GM21717 (cell line): ENCODE measurements at regions not wholly inside any gene's neighbourhood (a gene's known extent, or its start where the extent isn't known, plus 50 kb on each side); places are given as distances from the start of the nearest gene placed in this dataset.
"Not testable (repeated sequence)": the region's sequence is repeated elsewhere in the genome, so short reads cannot be mapped to it uniquely, and the experiment has no call there.

Experiments
- ATAC-seq: cut with Tn5 transposase; IDR thresholded peaks from one replicate; pipeline ENCODE4 v1.9.1; 2021; ENCODE audit warnings: mild to moderate bottlenecking, moderate library complexity; ENCODE audit not compliant: unreplicated experiment

DNA sequence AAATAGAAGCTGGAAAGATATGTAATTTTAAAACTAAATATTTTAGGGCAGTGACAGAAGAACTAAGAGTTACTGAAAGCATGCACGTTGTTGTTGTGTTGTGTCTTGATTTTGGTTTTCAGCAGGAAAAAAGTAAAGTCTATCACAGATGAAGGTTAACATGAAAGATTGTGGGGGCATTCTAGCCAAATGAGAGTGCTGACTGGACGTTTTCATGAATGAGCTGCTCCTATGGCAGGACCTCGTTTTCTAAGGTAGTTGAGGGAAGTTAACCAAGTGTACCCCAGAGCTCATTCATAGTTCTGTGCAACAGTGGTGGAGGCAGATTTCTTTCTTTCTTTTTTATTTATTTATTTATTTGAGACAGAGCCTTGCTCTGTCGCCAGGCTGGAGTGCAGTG lies 194.6 kb upstream of the IRS2 start:
- ATAC-seq, result no peak

DNA sequence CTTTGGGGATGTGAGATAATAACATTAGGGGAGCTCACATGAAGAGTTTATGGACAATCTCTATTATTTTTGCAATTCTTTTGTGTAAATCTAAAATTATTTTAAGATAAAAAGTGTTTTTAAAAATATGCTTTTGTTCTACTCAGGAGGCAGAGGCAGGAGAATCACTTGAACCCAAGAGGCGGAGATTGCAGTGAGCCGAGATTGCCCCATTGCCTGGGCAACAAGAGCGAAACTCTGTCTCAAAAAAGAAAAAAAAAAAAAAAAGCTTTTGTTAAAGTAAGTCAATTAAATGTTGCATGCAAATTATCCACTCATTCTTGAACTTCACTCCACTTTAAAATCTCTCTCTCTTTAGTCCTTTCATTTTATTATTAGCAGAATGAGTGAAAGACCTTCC lies 193.3 kb upstream of the IRS2 start:
- ATAC-seq, result not testable (repeated sequence)

DNA sequence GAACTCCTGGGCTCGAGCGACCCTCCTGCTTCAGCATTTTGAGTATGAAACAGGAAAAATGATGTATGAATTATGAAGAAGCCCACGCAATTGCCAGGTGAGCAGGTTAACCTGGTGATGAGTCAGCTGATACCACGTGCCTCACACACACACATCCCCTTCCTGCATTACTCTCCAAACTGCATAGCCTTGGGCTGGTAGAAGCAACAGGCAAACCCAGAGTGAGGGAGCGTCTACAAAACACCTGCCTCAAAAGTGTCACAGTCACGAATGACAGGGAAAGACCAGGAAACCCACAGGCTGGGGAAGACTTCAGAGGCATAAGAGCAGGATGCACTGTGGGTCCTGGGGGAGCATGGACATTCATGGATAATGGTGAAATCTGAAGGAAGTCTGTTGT lies 192.8 kb upstream of the IRS2 start:
- no peak for ATAC-seq

DNA sequence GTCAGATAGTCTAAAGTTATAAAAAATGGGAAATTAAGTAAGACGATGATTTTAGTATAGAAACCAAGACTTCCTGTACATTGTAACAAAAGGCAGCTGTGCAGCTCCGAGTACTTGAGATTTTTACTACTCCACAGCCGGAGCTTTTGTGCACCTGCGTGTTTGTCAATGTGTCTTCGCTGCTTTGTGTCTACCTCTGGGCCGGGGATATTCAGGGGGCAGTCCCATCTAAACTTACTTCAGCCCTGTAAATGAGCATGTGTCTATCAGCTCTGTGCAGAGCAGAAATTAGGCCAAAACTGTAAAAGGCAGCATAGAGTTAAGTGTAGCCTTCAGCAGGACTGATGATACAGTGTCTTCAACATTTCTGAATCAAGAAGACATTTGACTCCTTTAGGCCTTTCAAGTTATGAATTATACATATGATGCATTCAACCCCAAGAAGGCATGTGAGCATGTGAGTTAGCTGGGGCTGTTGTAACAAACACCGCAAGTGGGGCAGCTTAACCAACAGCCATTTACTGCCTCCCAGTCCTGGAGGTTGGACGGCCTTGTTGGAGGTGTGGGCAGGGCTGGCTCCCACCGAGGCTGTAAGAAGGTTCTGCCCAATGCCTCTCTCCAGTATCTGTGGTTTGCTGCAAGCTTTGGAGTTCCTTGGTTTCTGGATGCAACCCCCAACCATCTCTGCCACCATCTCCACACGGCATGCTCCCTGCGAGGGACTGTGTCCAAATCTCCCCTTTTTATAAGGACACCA lies 191.0 kb upstream of the IRS2 start:
- ATAC-seq, result no peak

DNA sequence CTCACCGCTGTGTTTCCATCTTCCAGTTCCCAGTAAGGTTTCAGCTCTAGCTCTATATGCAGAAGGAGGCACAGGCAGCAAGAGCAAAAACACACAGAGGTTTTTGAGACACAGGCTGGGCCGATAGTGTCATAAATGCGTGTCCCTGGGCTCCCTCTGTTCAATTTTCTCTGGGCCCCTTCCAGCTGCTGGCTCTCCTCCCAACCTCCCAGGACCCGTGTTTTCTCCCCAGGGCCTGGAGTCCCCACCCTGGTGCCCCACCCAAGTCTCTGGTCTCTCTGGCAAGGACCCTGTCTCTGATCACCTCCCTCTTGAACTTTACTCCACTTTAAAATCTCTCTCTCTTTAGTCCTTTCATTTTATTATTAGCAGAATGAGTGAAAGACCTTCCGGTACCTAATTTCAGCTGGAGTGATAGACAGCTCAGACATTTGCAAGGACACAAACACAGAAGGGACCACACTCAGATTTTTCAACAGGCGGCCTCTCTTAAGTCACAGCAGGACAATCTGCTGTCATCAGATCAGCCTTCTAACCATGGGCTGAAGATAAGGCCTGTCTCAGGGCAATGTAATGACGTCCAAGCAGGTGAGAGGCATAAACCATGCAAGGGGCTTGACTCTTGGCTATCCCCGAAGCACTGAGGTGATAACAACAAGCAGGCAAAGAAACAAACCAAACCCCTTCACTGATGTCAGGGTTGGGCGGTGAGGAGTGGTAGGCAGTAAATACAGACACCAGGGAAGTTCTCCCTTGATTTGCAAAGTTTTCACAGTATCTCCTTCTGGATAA lies 190.0 kb upstream of the IRS2 start:
- no peak for ATAC-seq

DNA sequence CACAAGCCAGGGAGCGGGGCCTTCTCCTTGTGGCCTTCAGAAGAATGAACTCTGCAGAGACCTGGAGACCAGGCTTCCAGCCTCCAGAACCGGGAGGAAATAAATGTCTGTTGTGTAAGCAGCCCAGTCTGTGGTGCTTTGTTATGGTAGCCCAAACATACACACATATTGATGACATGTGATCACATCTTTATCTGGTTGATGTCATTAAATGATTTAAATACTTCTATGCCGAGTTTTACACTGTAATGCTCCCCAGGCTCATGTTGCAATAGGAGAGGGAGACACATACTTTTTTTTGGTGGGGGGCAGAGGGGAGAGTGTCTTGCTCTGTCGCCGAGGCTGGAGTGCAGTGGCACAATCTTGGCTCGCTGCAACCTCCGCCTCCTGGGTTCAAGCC lies 188.0 kb upstream of the IRS2 start:
- ATAC-seq, result no peak

DNA sequence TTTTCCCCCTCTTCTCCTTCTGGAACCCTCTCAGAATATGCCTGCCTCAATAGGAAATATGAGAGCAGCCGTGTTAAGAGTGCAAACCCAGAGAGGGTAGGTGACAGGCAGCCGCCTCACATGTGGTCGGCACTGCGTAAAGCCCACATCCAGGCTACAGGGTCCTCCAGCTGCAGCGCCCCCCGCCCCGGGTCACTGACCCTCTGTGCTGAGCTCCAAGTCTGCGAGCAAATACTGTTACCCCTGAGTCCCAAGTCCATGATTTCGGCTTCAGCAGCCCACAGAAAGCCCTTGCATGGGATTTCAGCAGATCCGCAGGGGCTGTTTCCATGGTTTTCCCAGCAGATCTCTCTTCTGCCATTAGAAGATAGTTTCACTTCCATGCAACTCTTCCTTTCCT lies 186.9 kb upstream of the IRS2 start:
- ATAC-seq, result no peak

DNA sequence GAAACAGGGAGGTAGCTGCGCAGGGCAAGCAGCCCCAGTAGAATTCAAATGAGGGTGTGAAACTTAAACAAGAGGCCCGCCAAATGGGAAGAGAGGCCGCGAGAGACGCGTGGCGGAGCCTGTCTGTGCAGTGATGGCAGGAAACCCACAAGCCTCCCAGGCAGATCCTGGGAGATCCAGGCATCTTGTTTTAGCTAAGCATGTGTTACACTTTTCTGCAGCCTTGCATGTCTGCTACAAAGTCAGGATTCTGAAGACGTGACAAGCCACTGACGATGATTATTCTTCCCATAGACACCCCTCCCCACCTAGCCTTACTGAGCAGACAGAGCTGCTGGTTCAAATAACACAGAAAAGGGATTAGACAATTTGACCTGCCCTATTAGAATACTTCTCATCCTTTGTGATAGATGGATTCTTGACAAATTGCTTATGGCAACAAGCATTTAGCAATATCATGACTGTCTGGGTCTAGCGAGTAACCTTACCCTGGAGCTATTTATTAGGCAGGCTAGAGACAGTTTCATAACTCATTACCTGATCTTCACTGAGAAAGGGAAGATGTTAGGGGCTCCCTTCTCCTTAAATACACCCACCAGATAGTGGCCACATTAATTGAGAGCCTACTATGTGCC lies 185.2 kb upstream of the IRS2 start:
- no peak for ATAC-seq

DNA sequence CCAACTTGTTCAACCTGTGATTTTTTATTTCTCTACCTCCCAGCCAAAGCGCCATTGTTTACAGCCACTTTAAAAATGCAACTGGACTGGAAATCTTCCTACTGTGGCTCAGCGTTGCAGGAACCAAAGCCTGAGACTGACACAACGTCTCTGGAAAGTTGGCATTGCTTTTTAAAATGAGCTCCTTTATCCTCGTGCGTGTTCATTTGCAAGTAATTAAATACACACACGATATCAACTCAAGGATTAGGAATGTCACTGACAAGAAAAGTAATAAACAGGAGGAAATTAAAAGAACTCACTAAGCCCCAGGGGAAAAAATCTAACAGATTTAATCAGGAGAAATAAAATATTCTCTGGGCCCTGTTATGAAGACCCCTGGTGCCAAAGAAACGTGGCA lies 184.6 kb upstream of the IRS2 start:
- ATAC-seq, result no peak

DNA sequence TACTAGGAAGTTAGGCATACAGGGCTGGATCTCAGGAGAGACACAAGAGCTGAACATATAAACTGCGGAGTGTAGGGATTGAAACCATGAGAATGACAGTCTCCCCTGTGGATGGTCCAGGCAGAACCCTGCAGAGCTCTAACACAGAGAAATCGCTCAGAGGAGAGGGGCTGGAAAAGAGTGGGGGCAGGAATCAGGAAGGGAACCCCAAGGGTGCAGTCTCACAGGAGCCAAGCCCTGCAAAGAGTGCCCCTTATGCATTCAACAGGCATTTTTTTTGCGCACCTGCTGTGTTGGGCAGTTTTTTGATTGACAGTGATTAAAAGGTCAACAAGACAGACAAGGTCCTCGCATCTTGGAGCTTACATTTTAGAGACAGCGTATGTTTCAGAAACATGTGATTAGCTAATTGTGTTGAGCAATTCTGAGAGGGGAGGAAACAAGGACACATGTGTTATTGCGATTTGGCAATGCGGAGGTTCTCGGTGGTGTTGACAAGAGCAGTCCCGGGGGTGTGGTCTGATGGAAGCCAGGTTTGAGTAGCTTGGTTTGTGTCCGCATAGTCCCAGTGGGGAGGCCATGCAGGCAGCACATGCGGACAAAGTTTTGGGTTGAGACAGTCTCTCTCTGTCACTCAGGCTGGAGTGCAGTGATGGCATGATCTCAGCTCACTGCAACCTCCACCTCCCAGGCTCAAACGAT lies 182.6 kb upstream of the IRS2 start:
- no peak for ATAC-seq

DNA sequence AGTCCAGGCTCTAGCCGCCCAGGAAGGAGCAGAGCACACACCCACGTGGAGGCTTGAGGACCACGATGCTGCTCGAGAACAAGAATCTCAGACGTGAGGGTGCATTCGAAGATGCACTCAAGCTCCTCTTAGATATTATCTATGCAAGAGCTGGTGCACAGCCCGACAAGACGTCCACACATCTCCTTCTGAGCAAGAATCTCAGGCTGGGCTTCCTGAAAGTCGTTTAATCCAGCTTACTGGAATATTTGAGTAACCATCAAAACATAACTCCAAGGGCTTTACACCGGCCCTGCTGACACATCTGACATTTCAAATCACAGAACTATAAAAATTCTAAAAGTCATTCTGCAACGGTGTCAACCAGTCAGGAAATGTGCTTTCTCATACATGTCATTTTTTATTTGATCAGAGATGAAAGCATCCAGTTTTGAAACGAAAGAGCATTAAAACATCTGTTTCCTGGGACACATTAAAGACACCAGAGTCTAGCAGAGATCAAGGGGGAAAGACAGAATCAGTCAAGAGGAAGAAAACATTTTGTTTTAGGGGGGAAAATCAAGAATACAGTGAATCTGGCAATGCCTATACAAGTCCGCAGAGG lies 177.7 kb upstream of the IRS2 start:
- ATAC-seq, result no peak

DNA sequence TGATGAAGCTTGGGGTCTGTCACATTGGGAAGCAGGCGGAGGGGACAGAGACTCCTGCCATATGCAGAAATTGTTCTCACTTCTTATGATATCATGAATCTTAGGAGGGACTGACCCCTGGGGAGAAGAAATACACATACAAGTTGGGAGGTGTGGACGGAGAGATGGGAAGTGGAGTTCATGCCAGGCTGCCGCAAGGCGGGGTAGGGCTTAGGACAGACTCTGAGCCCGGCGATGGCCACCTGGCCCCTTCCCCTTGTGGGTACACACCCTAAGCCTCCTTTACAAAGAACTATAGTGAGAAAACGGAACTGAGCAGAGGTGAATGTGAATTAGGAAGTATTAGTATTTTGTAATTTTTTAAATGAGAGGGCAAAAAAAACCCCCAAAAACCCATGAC lies 177.0 kb upstream of the IRS2 start:
- no peak for ATAC-seq

DNA sequence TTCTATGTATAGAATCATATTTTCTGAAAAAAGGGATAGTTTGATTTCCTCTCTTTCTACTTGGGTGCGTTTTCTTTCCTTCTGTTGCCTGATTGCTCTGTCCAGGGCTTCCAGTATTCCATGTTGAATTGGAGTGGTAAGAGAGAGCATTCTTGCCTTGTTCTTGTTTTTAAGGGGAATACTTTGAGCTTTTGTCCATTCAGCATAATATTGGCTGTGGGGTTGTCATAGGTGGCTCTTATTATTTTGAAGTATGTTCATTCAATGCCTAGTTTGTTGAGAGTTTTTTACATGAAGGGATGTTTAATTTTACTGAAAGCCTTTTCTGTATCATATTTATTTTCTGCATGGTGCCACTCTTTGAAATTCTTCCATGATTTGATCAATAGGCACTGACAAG lies 173.5 kb upstream of the IRS2 start:
- ATAC-seq, result no peak

DNA sequence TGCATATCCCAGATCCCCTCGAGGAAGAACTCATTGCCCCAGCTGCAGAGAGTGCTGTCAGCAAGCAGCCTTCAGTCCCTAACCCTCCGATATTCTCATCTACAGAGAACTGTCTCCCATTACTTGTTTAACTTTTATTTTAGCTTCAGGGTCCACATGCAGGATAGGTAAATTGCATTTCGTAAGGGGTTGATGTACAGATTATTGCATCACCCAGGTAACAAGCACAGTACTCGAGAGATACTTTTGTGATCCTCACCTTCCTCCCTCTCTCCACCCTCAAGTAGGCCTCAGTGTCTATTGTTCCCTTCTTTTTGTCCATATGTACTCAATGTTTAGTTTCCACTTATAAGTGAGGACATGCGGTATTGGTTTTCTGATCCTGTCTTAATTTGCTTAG lies 171.5 kb upstream of the IRS2 start:
- ATAC-seq, result no peak

DNA sequence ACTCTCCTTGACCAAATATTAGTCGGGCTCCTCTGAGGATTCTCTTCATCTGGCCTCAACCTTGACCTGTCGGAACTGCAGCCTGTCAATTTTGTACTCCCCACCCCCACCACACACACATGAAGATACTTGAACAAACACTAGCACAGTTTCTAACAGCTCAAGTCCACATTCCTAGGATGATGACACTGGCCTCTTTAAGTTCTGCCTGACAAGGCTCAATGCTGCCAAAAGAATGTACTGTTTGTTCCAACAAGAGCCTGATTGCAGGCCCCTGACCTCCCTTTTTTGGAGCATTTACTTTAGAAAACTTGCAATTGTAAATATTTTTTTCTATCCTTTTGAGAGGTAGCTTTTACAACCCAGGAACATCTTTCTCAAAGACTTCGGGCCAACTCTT lies 169.2 kb upstream of the IRS2 start:
- ATAC-seq, result no peak

DNA sequence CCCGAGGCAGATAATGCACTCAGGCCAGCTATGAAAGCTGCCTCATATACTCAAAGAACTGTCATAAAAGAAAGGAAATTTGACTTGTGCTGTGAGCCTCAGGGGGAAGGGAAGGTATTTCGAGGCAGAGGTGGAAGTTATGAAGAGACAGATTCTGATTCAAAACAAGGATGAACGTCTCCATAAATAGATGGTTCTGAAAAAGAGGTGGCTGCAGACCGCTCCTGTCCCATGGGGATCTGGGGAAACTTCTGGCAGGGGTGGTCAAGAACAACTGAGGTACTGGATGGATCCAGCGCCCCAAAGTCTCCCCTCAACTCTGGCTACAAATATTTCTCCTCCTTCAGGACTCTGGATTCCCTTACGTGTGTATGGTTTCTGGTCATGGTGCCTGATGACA lies 168.1 kb upstream of the IRS2 start:
- no peak for ATAC-seq

DNA sequence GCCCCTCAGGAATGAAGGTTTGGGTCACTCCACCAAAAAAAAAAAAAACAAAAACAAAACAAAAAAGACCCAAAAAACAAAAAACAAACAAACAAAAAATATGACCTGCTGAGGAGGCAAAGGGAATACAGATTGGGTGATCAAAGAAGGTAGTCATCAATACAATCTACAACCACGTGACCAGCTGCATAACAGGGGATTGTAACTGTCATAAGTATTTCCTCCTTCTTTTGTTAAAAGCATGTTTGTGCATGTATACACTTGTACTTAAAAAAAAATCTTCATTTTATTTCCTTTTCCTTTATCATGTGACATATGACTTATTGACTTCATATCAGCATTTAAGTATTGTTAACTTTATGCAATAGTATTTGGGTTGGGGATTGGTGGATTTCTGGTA lies 165.1 kb upstream of the IRS2 start:
- ATAC-seq, result no peak

DNA sequence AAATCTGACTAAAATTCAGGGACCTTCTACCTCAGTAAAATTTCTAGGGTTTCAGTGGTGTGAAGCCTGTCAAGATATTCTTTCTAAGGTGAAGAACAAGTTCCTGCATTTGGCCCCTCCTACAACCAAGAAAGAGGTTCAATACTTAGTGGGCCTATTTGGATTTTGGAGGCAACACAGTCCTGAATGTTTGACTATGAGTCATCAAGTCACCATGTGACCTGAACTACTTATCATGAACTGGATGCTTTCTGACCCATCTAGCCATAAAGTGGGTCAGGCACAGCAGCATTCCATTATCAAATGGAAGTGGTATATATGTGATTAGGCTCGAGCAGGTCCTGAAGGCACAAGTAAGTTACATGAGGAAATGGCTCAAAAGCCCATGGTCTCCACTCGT lies 163.0 kb upstream of the IRS2 start:
- no peak for ATAC-seq

DNA sequence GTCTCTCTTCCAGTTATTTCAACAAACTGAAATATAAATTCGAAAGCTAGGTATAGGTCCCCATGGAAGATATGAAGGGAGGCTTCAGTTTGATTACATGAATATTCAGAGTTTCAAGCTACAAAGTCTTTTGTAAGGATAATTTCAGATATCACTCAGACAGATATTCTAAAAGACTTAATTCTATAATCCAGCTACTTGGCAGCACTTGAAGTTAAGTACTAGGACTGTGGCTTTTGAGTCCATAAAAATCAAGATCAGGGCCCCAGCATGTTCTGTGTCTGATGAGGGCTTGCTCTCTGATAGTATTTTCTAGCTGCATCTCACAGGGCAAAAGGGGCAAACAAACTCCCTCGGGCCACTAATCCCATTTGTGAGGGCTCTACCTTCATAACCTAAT lies 160.6 kb upstream of the IRS2 start:
- no peak for ATAC-seq

DNA sequence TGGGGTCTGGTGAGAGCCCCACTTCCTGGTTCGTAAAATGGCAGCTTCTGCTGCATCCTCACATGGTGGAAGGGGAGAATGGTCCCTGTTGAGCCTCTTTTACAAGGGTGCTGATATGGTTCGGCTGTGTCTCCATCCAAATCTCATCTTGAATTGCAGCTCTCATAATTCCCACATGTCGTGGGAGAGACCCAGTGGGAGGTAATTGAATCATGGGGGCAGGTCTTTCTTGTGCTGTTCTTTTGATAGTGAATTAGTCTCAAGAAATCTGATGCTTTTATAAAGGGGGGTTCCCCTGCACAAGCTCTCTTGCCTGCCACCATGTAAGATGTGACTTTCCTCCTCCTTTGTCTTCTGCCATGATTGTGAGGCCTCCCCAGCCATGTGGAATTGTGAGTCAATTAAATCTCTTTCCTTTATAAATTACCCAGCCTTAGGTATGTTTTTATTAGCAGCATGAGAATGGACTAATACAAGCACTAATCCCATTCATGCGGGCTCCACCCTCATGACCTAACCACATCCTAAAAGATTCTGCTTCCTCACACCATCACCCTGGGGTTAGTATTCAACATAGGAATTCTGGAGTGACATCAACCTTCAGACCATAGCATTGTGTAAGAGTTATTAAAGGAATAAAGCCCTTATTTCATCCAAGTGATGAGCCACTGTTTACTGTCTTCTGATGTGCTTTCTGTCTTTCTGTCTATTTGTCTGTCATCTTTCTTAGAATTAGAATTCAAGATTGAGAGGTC lies 159.0 kb upstream of the IRS2 start:
- ATAC-seq, result no peak
